Stomach (tissue), 8 donors: ENCODE measurements at regions not wholly inside any gene's neighbourhood (a gene's known extent, or its start where the extent isn't known, plus 50 kb on each side); places are given as distances from the start of the nearest gene placed in this dataset.

Experiments
- DNase-seq, 2 donors: peaks; one replicate each; pipeline versions ENCODE4 v3.0.0 to v3.0.0-alpha.2; 2013 to 2019
- H3K27ac ChIP-seq, 5 donors: fragments of 200-600 bp in 4 of 5; sonication (generic) in 4 of 5; one replicate each; pipeline ENCODE4 v1.5.1; 2013 to 2019; ENCODE audit warnings: mild to moderate bottlenecking in 1 of 5, moderate library complexity in 1 of 5
- H3K27me3 ChIP-seq, 3 donors: fragments of 200-600 bp; sonication (generic); one replicate each; pipeline ENCODE4 v1.5.1; 2017 to 2019; ENCODE audit warnings: mixed run types in 1 of 3
- H3K36me3 ChIP-seq, 4 donors: fragments of 200-600 bp; sonication (generic); 1 replicate in 3 of 4; 2 replicates in 1 of 4; pipeline ENCODE4 v1.5.1; 2016 to 2019
- H3K4me1 ChIP-seq, 4 donors: fragments of 200-600 bp; sonication (generic); one replicate each; pipeline ENCODE4 v1.5.1; 2016 to 2019
- H3K4me3 ChIP-seq, 4 donors: fragments of 200-600 bp; sonication (generic) in 3 of 4; one replicate each; pipeline ENCODE4 v1.5.1; 2016 to 2019; ENCODE audit warnings: mild to moderate bottlenecking in 1 of 4
- H3K9me3 ChIP-seq, 4 donors: fragments of 200-600 bp; sonication (generic); one replicate each; pipeline ENCODE4 v1.5.1; 2016 to 2019
- EP300 ChIP-seq: sonication (generic); formaldehyde crosslinking; IDR thresholded peaks from one replicate; pipeline ENCODE4 v1.6.1; 2017; ENCODE audit warnings: antibody characterized with exemption
- POLR2A ChIP-seq, 4 donors: fragments of 450-650 bp; IDR thresholded peaks; one replicate each; pipeline ENCODE4 v1.6.1; 2016; ENCODE audit warnings: antibody characterized with exemption in 4 of 4, control low read depth in 2 of 4, mild to moderate bottlenecking in 1 of 4, moderate library complexity in 1 of 4
- POLR2AphosphoS5 ChIP-seq, 3 donors: sonication (generic); formaldehyde crosslinking; IDR thresholded peaks; one replicate each; pipeline ENCODE4 v1.6.1; 2016; ENCODE audit warnings: antibody characterized with exemption in 3 of 3
- WGBS, 5 donors: extraction: QIAGEN DNeasy Blood & Tissue Kit in 3 of 5; methylation state at CpG; one replicate each; pipeline versions ENCODE4 v1.1.5 to v1.1.7; 2013 to 2018; 5-methylcytosine and 5-hydroxymethylcytosine counted together
- intact Hi-C: fragments of 100-400 bp; cut with DNase I; formaldehyde crosslinking; loops from one replicate; pipeline ENCODE4 v1.15.1; 2023; ENCODE audit warnings: low total_unique reads
- TF ChIP-seq, protein P1 (sequence below), 7 experiments: fragments of 450-650 bp in 4 of 7; fragments of 200-600 bp in 3 of 7; sonication (generic) in 3 of 7; IDR thresholded peaks; one replicate each; pipeline ENCODE4 v1.5.1; 2016 to 2019; ENCODE audit warnings: antibody characterized with exemption in 7 of 7, control low read depth in 2 of 7, mild to moderate bottlenecking in 1 of 7
- donor health status: healthy with polysubstance abuse.
- donor health status: Bipolar disorder and iron deficiency.
- donor health status: healthy.

DNA sequence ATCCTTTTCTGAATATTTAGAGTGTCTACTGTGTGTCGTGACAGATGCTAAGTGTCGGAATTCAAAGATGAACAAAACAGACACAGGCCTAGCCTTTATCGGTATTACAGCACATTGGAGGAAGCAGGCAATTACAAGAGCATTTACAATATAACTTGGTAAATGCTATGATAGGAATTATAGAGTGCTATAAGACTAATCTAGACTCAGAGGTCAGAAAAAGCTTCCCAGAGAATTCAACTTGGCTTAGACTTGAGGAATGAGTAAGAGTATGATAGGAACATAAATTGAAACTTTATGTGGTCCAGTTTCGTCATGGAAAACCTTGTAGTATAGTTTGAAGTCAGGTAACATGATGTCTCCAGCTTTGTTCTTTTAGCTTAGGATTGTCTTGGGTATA, 395.7 kb upstream of the FAT3 start:
- intact Hi-C loops, result no loop called here
- TF ChIP-seq, protein P1, sequence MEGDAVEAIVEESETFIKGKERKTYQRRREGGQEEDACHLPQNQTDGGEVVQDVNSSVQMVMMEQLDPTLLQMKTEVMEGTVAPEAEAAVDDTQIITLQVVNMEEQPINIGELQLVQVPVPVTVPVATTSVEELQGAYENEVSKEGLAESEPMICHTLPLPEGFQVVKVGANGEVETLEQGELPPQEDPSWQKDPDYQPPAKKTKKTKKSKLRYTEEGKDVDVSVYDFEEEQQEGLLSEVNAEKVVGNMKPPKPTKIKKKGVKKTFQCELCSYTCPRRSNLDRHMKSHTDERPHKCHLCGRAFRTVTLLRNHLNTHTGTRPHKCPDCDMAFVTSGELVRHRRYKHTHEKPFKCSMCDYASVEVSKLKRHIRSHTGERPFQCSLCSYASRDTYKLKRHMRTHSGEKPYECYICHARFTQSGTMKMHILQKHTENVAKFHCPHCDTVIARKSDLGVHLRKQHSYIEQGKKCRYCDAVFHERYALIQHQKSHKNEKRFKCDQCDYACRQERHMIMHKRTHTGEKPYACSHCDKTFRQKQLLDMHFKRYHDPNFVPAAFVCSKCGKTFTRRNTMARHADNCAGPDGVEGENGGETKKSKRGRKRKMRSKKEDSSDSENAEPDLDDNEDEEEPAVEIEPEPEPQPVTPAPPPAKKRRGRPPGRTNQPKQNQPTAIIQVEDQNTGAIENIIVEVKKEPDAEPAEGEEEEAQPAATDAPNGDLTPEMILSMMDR (IDR thresholded peaks at IDR 0.05), result no peak
- TF ChIP-seq POLR2AphosphoS5 (IDR thresholded peaks at IDR 0.05) (no peak), POLR2A (IDR thresholded peaks at IDR 0.05) (no peak), EP300 (no peak)
- no peaks in the 10 kb centered on the region for H3K4me1 ChIP-seq

GRCh38 chr11:91825777-91826176, 398.8 kb upstream of the FAT3 start:
- Histone ChIP-seq H3K27me3 (no peaks in the 10 kb centered on the region), H3K27ac (no peak overlapping the region), H3K36me3 (no peaks in the 10 kb centered on the region), H3K9me3 (no peaks in the 10 kb centered on the region), H3K4me3 (no peak overlapping the region), H3K4me1 (no peaks in the 10 kb centered on the region)
- DNase-seq, result no peak
- intact Hi-C loops, result no loop called here
- 69 to 84% (median 79%) methylated on average over 2 of the region's 2 CpGs for WGBS, 5 donors
- TF ChIP-seq EP300 (no peak), POLR2AphosphoS5 (IDR thresholded peaks at IDR 0.05) (no peak), POLR2A (IDR thresholded peaks at IDR 0.05) (no peak)
- TF ChIP-seq, protein P1 (IDR thresholded peaks at IDR 0.05), result no peak

More for the DNA sequence above, 395.7 kb upstream of the FAT3 start:
- Histone ChIP-seq H3K4me3 (no peak overlapping the region), H3K36me3 (no peaks in the 10 kb centered on the region), H3K9me3 (no peaks in the 10 kb centered on the region), H3K27ac (no peak overlapping the region), H3K27me3 (no peaks in the 10 kb centered on the region)
- DNase-seq, result no peak
- WGBS, 5 donors, result 86 to 95% (median 90%) methylated on average over 4 of the region's 4 CpGs

GRCh38 chr11:91823252-91823830, 401.3 kb upstream of the FAT3 start:
- Histone ChIP-seq H3K27ac (no peak overlapping the region), H3K9me3 (no peaks in the 10 kb centered on the region), H3K4me3 (no peak overlapping the region), H3K36me3 (no peaks in the 10 kb centered on the region), H3K27me3 (no peaks in the 10 kb centered on the region), H3K4me1 (peaks cover 0 to 3% (median 0%) of the 10 kb centered on the region in 4 donors)
- intact Hi-C loops, result no loop called here
- WGBS, 5 donors, result 39 to 93% (median 83%) methylated on average over 1 of the region's 1 CpG
- DNase-seq, result no peak
- no peak for TF ChIP-seq EP300
- TF ChIP-seq, protein P1 (IDR thresholded peaks at IDR 0.05), result no peak
- TF ChIP-seq POLR2A (IDR thresholded peaks at IDR 0.05), result no peak
- TF ChIP-seq POLR2AphosphoS5 (IDR thresholded peaks at IDR 0.05), result no peak

DNA sequence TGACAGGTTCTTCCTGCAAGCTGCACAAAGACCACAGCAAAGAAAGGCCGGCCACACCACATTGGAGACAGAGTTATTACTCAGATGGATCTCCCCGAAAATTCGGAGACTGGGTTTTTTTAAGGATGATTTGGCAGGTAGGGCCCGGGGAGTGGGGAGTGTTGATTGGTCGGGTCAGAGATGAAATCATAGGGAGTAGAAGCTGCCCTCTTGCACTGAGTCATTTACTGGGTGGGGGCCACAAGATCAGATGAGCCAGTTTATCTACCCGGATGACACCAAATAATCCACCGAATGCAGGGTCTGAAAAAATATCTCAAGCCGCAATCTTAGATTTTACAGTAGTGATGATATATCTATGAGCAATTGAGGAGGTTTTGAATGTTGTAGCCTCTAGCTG, 401.8 kb upstream of the FAT3 start:
- 94 to 95% (median 94%) methylated on average over 8 of the region's 8 CpGs for WGBS, 5 donors
- no peaks in the 10 kb centered on the region for H3K36me3 ChIP-seq
- H3K9me3 ChIP-seq, result no peaks in the 10 kb centered on the region
- intact Hi-C loops, result no loop called here
- no peak overlapping the region for H3K4me3 ChIP-seq
- H3K4me1 ChIP-seq, result peaks cover 0 to 3% (median 0%) of the 10 kb centered on the region in 4 donors
- DNase-seq, result no peak
- no peak for TF ChIP-seq POLR2AphosphoS5 (IDR thresholded peaks at IDR 0.05)
- TF ChIP-seq, protein P1 (IDR thresholded peaks at IDR 0.05), result no peak
- TF ChIP-seq EP300, result no peak
- no peak for TF ChIP-seq POLR2A (IDR thresholded peaks at IDR 0.05)
- no peak overlapping the region for H3K27ac ChIP-seq
- no peaks in the 10 kb centered on the region for H3K27me3 ChIP-seq
